Neuron (in vitro differentiated cells): ENCODE measurements at regions not wholly inside any gene's neighbourhood (a gene's known extent, or its start where the extent isn't known, plus 50 kb on each side); places are given as distances from the start of the nearest gene placed in this dataset.

Experiments
- H2AFZ ChIP-seq: one replicate; pipeline ENCODE4 v1.6.1; 2013; ENCODE audit warnings: low read depth, mild to moderate bottlenecking, inconsistent platforms, low read length, moderate library complexity
- H3K27me3 ChIP-seq: one replicate; pipeline ENCODE4 v1.6.1; 2013; ENCODE audit warnings: low read length; ENCODE audit not compliant: insufficient read depth
- H3K36me3 ChIP-seq: one replicate; pipeline ENCODE4 v1.6.1; 2013; ENCODE audit warnings: low read length; ENCODE audit not compliant: insufficient read depth
- H3K4me1 ChIP-seq: one replicate; pipeline ENCODE4 v1.6.1; 2013; ENCODE audit warnings: low read length; ENCODE audit not compliant: insufficient read depth
- H3K4me3 ChIP-seq: 2 replicates; pipeline ENCODE4 v1.5.1; 2013; ENCODE audit warnings: mild to moderate bottlenecking, low read length, moderate library complexity
- H3K9me3 ChIP-seq: one replicate; pipeline ENCODE4 v1.6.1; 2013; ENCODE audit warnings: low read length

DNA sequence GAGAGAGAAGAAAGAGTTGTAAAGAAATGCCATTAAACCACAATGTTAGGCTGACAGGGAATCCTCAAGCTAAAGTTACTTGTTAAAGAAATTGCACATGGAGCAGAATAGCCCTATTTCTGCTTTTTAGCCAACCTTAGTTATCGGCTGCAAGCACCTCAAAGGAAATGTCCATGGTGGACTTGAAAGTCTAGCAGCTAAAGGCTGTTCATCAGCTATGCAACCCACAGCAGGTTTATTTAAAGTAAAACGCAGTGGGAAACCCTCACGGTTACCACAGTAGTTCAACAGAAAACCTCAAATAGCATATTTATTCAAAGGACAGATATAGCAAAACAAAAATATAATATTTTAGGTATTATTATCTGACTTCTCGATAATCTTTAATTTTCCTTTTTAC is 967.2 kb downstream of the IGSF11 start:
- Histone ChIP-seq H3K36me3 (no peaks in the 10 kb centered on the region), H3K9me3 (no peaks in the 10 kb centered on the region), H3K4me1 (no peaks in the 10 kb centered on the region), H3K27me3 (no peaks in the 10 kb centered on the region), H3K4me3 (no peak overlapping the region), H2AFZ (no peak overlapping the region)

DNA sequence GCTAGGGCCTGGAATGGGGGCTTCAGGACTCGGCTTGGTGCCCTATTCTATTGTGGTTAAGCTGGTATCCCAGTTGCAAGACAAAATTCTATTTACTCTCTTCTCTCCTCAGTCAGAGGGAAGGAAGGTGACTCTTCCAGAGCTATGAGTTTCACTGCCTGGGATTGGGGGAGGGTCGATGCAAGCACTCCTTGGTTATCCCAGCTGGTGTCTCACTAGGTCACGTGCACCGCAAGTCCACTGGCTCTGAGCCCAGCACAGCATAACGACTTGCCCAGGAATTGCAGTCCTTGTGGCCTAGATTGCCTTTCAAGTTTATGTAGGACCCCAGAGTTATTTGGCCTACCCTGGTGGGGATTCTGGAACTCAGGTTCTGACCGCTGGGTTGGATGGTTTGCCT is 958.8 kb downstream of the IGSF11 start:
- Histone ChIP-seq H3K4me3 (no peak overlapping the region), H3K9me3 (no peaks in the 10 kb centered on the region), H2AFZ (no peak overlapping the region), H3K27me3 (no peaks in the 10 kb centered on the region), H3K36me3 (no peaks in the 10 kb centered on the region), H3K4me1 (no peaks in the 10 kb centered on the region)

DNA sequence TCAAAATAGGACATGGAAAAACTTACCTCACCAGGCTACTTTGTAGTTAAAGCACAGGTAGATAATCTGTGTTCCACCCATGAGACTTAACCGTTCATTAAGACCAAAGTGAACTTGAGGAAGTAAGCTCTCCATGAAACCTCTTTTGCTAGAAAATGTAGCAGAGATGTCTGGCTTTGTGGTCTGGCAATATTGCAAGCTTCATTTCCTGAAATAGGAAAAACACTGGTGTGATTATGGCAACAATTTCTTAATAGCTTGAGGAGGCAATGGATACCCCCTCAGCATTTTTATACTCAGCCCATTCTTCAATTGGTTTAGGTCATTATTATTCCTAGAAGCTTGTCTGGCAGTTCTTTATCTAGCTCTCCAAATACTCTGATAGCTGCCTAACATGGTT is 957.3 kb downstream of the IGSF11 start:
- Histone ChIP-seq H3K27me3 (no peaks in the 10 kb centered on the region), H3K9me3 (no peaks in the 10 kb centered on the region), H3K4me1 (no peaks in the 10 kb centered on the region), H3K36me3 (no peaks in the 10 kb centered on the region), H2AFZ (no peak overlapping the region), H3K4me3 (no peak overlapping the region)

DNA sequence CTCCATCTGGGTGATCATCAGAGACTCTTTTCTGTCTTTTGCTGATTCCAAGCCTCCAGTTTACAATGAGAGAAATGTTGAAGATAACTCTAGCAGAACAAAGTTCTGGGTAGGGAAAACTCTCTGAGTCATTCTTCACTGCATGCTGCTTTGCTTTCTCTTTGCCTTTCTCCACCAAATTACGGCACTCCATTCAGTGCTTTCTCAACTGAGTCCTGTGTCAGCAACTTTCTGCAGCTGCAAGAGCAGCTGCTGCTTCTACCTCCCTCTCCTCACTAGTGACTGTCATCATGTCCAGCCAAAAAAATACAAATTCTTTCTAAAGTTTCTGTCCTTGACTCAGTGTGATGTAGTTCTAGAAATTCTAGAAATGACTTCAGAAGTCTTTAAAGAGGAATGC is 953.8 kb downstream of the IGSF11 start:
- no peak overlapping the region for H3K4me3 ChIP-seq
- H3K27me3 ChIP-seq, result no peaks in the 10 kb centered on the region
- no peaks in the 10 kb centered on the region for H3K9me3 ChIP-seq
- no peaks in the 10 kb centered on the region for H3K36me3 ChIP-seq
- no peak overlapping the region for H2AFZ ChIP-seq
- H3K4me1 ChIP-seq, result no peaks in the 10 kb centered on the region

DNA sequence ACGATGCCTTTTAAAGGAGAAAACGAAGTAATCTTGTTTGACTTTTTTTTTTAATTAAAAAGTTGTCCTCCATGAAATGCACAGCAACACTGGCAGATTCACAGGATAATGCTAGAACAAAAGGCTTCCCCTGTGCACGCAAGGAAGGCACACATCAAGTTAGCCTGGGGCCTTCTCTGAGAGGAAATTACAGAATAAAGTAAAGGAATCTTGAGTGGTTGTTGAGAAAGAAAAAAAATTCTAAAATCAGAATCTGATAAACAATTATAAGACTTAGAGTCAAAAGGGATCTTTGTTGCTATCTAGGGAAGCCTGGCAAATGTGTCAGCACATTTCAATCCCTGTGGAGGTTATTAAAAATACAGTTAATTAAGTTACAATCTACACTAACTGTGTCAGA is 946.0 kb downstream of the IGSF11 start:
- no peaks in the 10 kb centered on the region for H3K36me3 ChIP-seq
- H2AFZ ChIP-seq, result no peak overlapping the region
- no peaks in the 10 kb centered on the region for H3K27me3 ChIP-seq
- H3K4me3 ChIP-seq, result no peak overlapping the region
- H3K9me3 ChIP-seq, result peaks cover 3% of the 10 kb centered on the region
- H3K4me1 ChIP-seq, result peaks cover 5% of the 10 kb centered on the region

DNA sequence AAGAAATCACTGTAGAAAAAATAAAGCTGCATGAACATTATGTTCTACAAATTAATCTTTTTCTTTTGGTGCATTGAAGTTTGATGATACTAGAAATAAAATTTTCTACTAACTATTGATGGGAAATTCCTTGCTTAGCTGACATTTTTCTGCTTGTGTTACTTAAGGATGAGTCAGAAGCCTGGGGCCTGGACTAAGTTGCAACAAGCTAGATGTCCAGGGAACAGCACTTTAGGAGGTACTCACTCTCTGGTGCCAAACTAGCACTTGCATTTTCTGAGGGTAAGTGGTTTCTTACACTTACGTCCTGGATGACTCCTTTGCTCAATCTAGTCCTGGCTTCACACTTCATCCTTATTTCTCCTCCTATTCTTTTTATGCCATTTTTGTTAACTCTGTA is 945.1 kb downstream of the IGSF11 start:
- no peak overlapping the region for H3K4me3 ChIP-seq
- H2AFZ ChIP-seq, result no peak overlapping the region
- peaks cover 5% of the 10 kb centered on the region for H3K4me1 ChIP-seq
- no peaks in the 10 kb centered on the region for H3K36me3 ChIP-seq
- H3K27me3 ChIP-seq, result no peaks in the 10 kb centered on the region
- H3K9me3 ChIP-seq, result peaks cover 5% of the 10 kb centered on the region

DNA sequence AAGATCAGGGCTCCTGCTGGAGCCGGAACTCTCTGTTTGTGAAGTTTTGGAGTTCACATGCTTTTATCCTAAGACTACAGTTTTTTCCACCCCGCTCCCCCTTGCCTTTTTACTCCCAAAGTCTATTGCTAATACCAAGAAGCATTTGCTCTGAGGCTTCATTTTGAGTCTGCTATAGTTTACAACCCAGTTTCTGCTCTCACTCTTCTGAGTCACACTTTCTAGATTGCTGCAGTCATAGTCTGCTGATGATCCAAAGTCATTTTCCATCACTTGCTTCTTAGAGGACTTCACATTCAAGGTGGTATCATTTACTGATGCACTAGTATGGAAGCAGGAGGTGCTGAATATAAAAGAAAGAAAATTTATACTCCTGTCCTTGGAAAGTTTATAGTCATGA is 937.4 kb downstream of the IGSF11 start:
- Histone ChIP-seq H3K4me1 (peaks cover 16% of the 10 kb centered on the region), H3K4me3 (no peak overlapping the region), H2AFZ (no peak overlapping the region), H3K9me3 (peaks cover 5% of the 10 kb centered on the region), H3K36me3 (no peaks in the 10 kb centered on the region), H3K27me3 (no peaks in the 10 kb centered on the region)

DNA sequence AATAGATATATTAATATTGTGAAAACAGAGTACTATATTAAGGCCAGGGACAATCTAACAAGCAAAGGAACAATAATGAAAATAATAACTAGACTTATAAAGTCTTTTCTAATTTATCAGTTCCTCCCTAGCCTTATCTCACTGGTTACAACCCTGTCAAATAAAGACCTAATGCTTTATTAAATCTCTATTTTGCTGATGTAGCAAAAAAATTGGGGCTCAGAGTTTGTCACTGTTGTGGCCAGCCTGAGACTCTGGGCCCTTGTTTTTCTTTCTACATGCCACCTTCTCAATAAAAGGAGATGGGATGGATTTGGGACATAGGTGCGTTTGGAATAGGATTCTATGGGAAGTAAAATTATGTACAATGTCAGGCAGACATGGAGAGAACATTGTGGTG is 937.0 kb downstream of the IGSF11 start:
- H3K9me3 ChIP-seq, result peaks cover 5% of the 10 kb centered on the region
- H3K27me3 ChIP-seq, result no peaks in the 10 kb centered on the region
- H3K4me1 ChIP-seq, result peaks cover 21% of the 10 kb centered on the region
- H3K36me3 ChIP-seq, result no peaks in the 10 kb centered on the region
- no peak overlapping the region for H3K4me3 ChIP-seq
- no peak overlapping the region for H2AFZ ChIP-seq

DNA sequence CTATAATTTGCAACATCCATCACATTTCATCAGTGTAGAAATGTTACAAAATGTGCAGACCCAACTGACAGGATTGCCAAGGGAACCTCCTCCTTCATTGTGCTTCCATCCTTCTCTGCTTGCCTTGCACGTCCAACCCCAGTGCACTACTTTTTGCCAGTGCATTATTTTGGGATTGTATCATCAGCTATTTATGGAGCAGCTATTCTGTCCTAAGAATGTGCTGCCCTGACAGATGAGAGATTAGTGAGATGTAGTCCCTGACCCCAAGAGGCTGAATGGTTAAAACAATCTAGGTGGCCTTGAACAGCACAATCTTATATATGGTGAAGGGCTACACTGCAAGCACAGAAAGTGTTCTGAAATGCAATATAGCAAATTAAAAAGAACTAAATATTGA is 935.8 kb downstream of the IGSF11 start:
- Histone ChIP-seq H3K4me3 (no peak overlapping the region), H3K4me1 (peaks cover 27% of the 10 kb centered on the region), H2AFZ (no peak overlapping the region), H3K9me3 (peaks cover 2% of the 10 kb centered on the region), H3K27me3 (no peaks in the 10 kb centered on the region), H3K36me3 (no peaks in the 10 kb centered on the region)

DNA sequence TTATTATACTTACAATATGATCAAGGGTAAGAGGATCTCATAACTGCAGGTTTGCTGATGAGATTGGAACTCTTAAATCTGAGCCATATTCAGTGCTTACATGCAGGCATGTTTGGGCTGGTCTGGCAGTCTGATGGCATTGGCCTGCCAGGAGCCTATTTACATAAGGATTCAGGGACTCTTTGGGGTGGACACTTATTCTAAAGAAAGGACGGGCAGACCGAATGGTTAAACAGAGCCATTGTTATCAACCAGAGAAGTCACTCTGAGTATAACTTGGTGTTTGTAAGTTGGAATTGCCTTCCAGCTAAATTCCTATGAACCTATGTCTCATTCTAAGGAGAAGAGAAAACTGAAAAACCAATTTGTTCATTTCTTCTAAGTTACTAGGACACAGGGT is 932.8 kb downstream of the IGSF11 start:
- no peak overlapping the region for H3K4me3 ChIP-seq
- no peaks in the 10 kb centered on the region for H3K36me3 ChIP-seq
- H3K27me3 ChIP-seq, result no peaks in the 10 kb centered on the region
- H3K9me3 ChIP-seq, result no peaks in the 10 kb centered on the region
- peaks cover 27% of the 10 kb centered on the region for H3K4me1 ChIP-seq
- H2AFZ ChIP-seq, result no peak overlapping the region

DNA sequence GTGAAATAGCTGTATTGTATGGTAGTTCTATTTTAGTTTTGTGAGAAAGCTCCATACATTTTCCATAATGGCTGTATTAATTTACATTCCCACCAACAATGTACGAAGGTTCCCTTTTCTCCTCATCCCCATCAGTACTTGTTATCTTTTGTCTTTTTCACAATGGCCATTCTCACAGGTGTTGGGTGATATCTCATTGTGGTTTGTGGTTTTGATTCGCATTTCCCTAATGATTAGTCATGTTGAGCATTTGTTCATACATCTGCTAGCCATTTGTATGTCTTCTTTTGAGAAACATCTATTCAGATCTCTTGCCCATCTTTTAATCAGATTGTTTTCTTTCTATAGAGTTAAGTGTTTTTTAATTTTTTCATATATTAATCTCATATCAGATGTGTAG is 931.9 kb downstream of the IGSF11 start:
- Histone ChIP-seq H2AFZ (no peak overlapping the region), H3K27me3 (no peaks in the 10 kb centered on the region), H3K4me3 (no peak overlapping the region)

DNA sequence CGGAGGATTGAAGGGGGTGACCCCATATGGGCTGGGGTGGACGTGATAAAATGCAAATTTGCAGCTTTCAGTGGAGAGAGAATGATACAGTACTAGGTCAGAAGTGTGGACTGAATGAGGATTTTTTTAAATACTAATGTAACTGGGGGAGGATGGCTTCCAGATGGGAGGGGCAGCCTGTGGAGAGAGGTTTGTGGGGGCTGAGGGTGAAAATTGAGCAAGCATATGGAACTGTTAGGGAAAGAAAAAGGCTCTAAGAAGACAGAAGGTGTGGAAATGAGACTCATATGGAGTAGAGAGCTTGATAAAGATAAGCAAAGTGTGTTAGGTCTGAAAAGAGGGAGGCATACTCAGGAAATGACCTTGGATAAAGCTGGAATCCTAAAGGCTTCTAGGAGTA is 926.4 kb downstream of the IGSF11 start:
- H3K4me1 ChIP-seq, result peaks cover 2% of the 10 kb centered on the region
- no peaks in the 10 kb centered on the region for H3K36me3 ChIP-seq
- no peaks in the 10 kb centered on the region for H3K27me3 ChIP-seq
- no peaks in the 10 kb centered on the region for H3K9me3 ChIP-seq
- no peak overlapping the region for H2AFZ ChIP-seq
- no peak overlapping the region for H3K4me3 ChIP-seq

More for the DNA sequence above, 931.9 kb downstream of the IGSF11 start:
- Histone ChIP-seq H3K36me3 (no peaks in the 10 kb centered on the region), H3K9me3 (no peaks in the 10 kb centered on the region), H3K4me1 (peaks cover 27% of the 10 kb centered on the region)

DNA sequence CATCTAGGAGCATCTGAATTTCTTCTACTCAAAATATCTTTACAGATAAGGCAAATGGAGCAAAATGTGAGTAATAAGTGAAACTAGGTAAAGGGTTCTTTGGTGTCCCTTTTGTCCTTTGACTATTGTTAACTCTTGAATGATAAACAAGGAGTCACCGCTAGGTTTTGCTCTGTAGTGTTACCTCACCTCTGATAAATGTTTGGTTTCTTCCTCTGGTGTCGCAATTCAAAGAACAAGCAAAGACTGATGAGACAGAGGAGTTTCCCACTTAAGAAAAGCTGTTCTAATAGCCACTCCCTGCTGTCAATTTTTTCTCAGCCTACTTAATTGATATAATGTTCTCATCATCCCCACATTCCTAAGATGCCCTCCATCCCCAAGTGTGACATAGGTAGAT is 925.9 kb downstream of the IGSF11 start:
- Histone ChIP-seq H3K27me3 (no peaks in the 10 kb centered on the region), H2AFZ (no peak overlapping the region), H3K4me1 (no peaks in the 10 kb centered on the region), H3K36me3 (no peaks in the 10 kb centered on the region), H3K4me3 (no peak overlapping the region), H3K9me3 (no peaks in the 10 kb centered on the region)

DNA sequence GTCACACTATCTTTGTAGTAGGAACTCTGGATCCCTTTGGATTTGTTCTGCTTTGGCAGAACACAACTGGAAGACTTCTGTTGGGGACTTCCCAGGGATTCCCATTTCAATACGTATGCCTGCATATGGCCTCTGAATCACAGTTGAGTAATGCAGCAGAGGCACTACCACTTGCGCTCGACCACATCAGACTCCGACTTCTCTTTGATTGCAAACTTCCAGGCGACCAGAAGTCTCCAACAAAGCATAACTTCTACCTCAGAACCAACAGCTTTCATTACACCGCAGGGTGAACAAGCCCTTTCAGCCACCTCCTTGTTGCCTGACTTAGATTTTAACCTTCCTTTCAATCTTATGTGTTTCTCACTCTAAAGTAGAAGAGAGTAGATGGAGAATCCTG is 924.4 kb downstream of the IGSF11 start:
- no peak overlapping the region for H3K4me3 ChIP-seq
- H3K27me3 ChIP-seq, result no peaks in the 10 kb centered on the region
- no peak overlapping the region for H2AFZ ChIP-seq
- no peaks in the 10 kb centered on the region for H3K9me3 ChIP-seq
- H3K36me3 ChIP-seq, result no peaks in the 10 kb centered on the region
- H3K4me1 ChIP-seq, result no peaks in the 10 kb centered on the region
